SJCRH30 (cell line): ENCODE measurements at regions not wholly inside any gene's neighbourhood (a gene's known extent, or its start where the extent isn't known, plus 50 kb on each side); places are given as distances from the start of the nearest gene placed in this dataset.
A peak's percentile ranks its signal among the peaks of the same experiment; 100 is the strongest.

Experiments used
- DNase-seq, 2 experiments: peaks; one replicate each; pipeline ENCODE4 v3.0.0-alpha.2; 2015 to 2020
- H3K27ac ChIP-seq: fragments of 250-450 bp; sonication (Bioruptor Pico); 2 replicates; pipeline ENCODE4 v1.5.1; 2020; ENCODE audit warnings: mild to moderate bottlenecking, moderate library complexity
- H3K27me3 ChIP-seq: fragments of 250-450 bp; sonication (Bioruptor Pico); 2 replicates; pipeline ENCODE4 v1.5.1; 2020; ENCODE audit warnings: mild to moderate bottlenecking, moderate library complexity
- H3K36me3 ChIP-seq: fragments of 250-450 bp; sonication (Bioruptor Pico); 2 replicates; pipeline ENCODE4 v1.5.1; 2020; ENCODE audit warnings: mild to moderate bottlenecking, moderate library complexity
- H3K4me1 ChIP-seq: fragments of 250-450 bp; sonication (Bioruptor Pico); 2 replicates; pipeline ENCODE4 v1.5.1; 2020; ENCODE audit warnings: mild to moderate bottlenecking, moderate library complexity
- H3K4me3 ChIP-seq: fragments of 250-450 bp; sonication (Bioruptor Pico); 2 replicates; pipeline ENCODE4 v1.5.1; 2020; ENCODE audit warnings: mild to moderate bottlenecking, moderate library complexity
- H3K9me3 ChIP-seq: fragments of 250-450 bp; sonication (Bioruptor Pico); replicated peaks from 2 replicates; pipeline ENCODE4 v1.5.1; 2020; ENCODE audit warnings: mild to moderate bottlenecking, moderate library complexity

GRCh38 chr7:72524037-72524436 lies 111.9 kb upstream of the CALN1 start:
- Histone ChIP-seq H3K36me3 (no peaks in the 10 kb centered on the region; the same call in 1 of the 2 replicates), H3K4me1 (no peaks in the 10 kb centered on the region), H3K27ac (no peak overlapping the region)

GRCh38 chr7:72504061-72504706 lies 92.0 kb upstream of the CALN1 start:
- no peaks in the 10 kb centered on the region for H3K9me3 ChIP-seq
- DNase-seq, result no peak
- no peaks in the 10 kb centered on the region for H3K36me3 ChIP-seq
- no peak overlapping the region for H3K27ac ChIP-seq
- no peak overlapping the region for H3K4me3 ChIP-seq
- no peaks in the 10 kb centered on the region for H3K4me1 ChIP-seq
- 0 out of 2 replicates have a peak, but pooled peaks cover 6% of the 10 kb centered on the region for H3K27me3 ChIP-seq

More at GRCh38 chr7:72524037-72524436, 111.9 kb upstream of the CALN1 start:
- Histone ChIP-seq H3K27me3 (no peaks in the 10 kb centered on the region), H3K4me3 (no peak overlapping the region), H3K9me3 (no peaks in the 10 kb centered on the region)
- no peak for DNase-seq

DNA sequence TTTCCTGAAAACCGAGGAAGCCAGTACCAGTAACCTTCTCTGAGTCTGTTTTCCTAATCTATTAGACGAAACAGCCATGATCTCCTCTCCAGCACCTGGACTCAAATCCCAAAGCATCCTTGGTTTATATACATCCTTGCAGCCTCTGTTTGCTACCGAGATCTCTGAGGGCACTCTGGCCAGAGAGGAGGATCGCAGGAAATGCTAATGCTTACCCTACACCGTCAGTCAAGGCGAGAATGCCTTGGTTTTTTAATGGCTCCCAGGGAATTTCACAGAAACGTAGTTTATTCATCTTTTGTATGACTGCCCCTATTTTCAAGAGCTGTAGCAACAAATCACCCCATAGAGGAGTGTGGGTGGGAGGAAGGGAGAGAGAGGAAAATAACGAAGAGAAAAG lies 91.5 kb upstream of the CALN1 start:
- Histone ChIP-seq H3K4me3 (no peak overlapping the region), H3K27me3 (0 out of 2 replicates have a peak, but pooled peaks cover 6% of the 10 kb centered on the region), H3K27ac (no peak overlapping the region), H3K9me3 (no peaks in the 10 kb centered on the region), H3K4me1 (no peaks in the 10 kb centered on the region), H3K36me3 (no peaks in the 10 kb centered on the region)
- no peak for DNase-seq

GRCh38 chr7:72494807-72495206 lies 82.7 kb upstream of the CALN1 start:
- H3K4me3 ChIP-seq, result no peak overlapping the region
- no peaks in the 10 kb centered on the region for H3K4me1 ChIP-seq
- DNase-seq, result no peak
- no peaks in the 10 kb centered on the region for H3K27me3 ChIP-seq
- no peaks in the 10 kb centered on the region for H3K36me3 ChIP-seq
- no peak overlapping the region for H3K27ac ChIP-seq
- 0 out of 2 replicates have a peak, but pooled peaks cover 5% of the 10 kb centered on the region for H3K9me3 ChIP-seq

GRCh38 chr7:72493850-72494661 lies 81.9 kb upstream of the CALN1 start:
- no peak overlapping the region for H3K4me3 ChIP-seq
- DNase-seq, result peak; percentile 53 to 78
- H3K27me3 ChIP-seq, result no peaks in the 10 kb centered on the region
- no peaks in the 10 kb centered on the region for H3K4me1 ChIP-seq
- H3K36me3 ChIP-seq, result no peaks in the 10 kb centered on the region
- no peak overlapping the region for H3K27ac ChIP-seq
- 0 out of 2 replicates have a peak, but pooled peaks cover 5% of the 10 kb centered on the region for H3K9me3 ChIP-seq

DNA sequence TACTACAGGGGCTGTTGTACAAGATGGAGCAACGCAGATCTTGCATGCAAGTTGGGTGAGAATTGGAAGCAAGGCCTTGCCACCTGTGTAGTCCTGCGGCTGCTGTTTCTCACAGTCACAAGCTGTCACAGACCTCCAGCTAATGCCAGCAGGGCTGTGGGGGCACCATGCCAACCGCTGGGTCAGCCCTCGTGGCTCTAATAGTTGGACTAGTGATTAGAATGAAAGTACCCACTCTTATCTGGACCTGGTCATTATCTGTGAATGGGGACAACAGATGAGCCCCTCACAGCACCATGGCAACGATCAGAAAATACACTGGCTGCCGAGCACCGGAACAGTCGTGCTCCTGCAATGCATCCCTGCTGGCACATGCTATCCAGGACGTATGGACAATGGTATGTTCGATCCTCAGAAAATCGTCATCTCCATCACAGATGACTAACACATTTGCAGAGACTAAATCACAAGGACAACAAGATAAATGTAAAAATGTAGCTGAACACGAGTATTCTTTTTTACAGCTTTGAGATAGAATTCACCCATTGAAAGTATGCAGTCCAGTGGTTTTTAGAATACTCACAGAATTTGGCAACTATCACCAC lies 80.4 kb upstream of the CALN1 start:
- Histone ChIP-seq H3K27me3 (no peaks in the 10 kb centered on the region), H3K27ac (no peak overlapping the region), H3K4me1 (no peaks in the 10 kb centered on the region), H3K9me3 (0 out of 2 replicates have a peak, but pooled peaks cover 3% of the 10 kb centered on the region), H3K4me3 (no peak overlapping the region), H3K36me3 (no peaks in the 10 kb centered on the region)
- DNase-seq, result no peak

DNA sequence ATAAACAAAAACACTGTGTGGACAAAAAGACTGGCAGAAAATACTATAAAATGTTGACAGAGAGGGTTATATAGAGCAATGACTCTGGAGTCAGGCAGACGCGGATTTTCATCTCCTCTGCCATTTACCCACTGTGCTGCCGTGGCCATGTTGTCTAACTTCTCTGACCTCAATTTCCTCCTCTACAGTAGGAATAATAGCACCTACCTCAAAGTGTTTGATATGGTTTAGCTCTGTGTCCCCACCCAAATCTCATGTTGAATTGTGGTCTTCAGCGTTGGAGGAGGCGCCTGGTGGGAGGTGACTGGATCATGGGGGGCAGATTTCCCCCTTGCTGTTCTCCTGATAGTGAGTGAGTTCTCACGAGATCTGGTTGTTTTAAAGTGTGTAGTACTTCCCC lies 78.2 kb upstream of the CALN1 start:
- no peak overlapping the region for H3K27ac ChIP-seq
- H3K36me3 ChIP-seq, result no peaks in the 10 kb centered on the region
- no peaks in the 10 kb centered on the region for H3K27me3 ChIP-seq
- no peaks in the 10 kb centered on the region for H3K4me1 ChIP-seq
- H3K4me3 ChIP-seq, result no peak overlapping the region
- DNase-seq, result no peak
- no peaks in the 10 kb centered on the region for H3K9me3 ChIP-seq

GRCh38 chr7:72481934-72482333 lies 69.8 kb upstream of the CALN1 start:
- H3K4me3 ChIP-seq, result no peak overlapping the region
- no peak for DNase-seq
- no peaks in the 10 kb centered on the region for H3K27me3 ChIP-seq
- H3K9me3 ChIP-seq, result no peaks in the 10 kb centered on the region
- no peaks in the 10 kb centered on the region for H3K36me3 ChIP-seq
- no peaks in the 10 kb centered on the region for H3K4me1 ChIP-seq
- no peak overlapping the region for H3K27ac ChIP-seq

- Histone ChIP-seq H3K27ac (no peak overlapping the region), H3K27me3 (no peaks in the 10 kb centered on the region), H3K4me3 (no peak overlapping the region), H3K4me1 (no peaks in the 10 kb centered on the region), H3K36me3 (no peaks in the 10 kb centered on the region), H3K9me3 (no peaks in the 10 kb centered on the region)
- no peak for DNase-seq
These were observed 64.6 kb upstream of the CALN1 start for GRCh38 chr7:72476608-72477305.

DNA sequence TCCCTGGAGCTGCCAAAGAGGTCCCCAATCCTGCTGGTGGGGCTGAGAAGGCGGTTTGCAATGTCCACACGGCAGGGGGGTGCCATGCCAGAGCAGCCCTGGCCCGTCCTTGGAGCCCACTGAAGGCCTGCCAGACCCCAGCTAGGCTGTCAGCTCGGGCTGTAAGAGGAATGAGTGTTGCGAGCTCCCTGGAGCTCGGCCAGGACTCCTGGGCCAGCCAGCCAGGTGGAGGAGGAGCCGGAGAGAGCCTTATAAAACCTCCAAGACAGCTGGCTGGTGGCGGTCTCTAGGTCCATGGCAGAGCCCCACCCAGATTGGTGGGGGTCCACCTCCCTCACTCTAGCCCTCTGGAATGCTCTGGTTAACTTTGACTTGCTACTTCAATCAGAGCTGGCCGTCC lies 55.1 kb upstream of the CALN1 start:
- Histone ChIP-seq H3K27ac (no peak overlapping the region), H3K27me3 (no peaks in the 10 kb centered on the region), H3K4me1 (no peaks in the 10 kb centered on the region), H3K9me3 (0 out of 2 replicates have a peak, but pooled peaks cover 5% of the 10 kb centered on the region), H3K36me3 (no peaks in the 10 kb centered on the region), H3K4me3 (no peak overlapping the region)
- DNase-seq, result no peak

- DNase-seq, result no peak
- Histone ChIP-seq H3K36me3 (no peaks in the 10 kb centered on the region), H3K4me3 (no peak overlapping the region), H3K27me3 (no peaks in the 10 kb centered on the region), H3K27ac (no peak overlapping the region), H3K4me1 (no peaks in the 10 kb centered on the region), H3K9me3 (0 out of 2 replicates have a peak, but pooled peaks cover 5% of the 10 kb centered on the region)
These were observed 54.7 kb upstream of the CALN1 start for GRCh38 chr7:72466797-72467196.

DNA sequence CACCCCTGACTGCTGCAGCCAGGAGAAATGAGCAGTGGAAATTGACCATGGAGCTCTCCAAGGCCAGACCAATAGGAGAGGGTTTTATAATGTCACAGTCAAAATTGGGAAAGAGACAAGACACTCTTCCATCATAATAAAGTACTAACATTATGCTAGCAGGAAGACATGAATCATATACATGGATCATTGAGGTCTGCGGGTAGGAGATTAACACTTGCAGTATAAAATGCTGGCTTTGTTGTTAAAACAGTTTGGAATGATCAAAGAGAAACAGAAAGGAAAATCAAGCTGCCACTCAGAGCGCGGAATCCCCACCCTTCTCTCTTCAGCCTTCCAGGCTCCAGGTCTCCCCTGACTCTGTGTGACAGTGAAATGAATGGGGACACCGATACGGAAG lies 53.4 kb upstream of the CALN1 start:
- Histone ChIP-seq H3K4me1 (no peaks in the 10 kb centered on the region), H3K36me3 (no peaks in the 10 kb centered on the region), H3K27ac (no peak overlapping the region), H3K27me3 (no peaks in the 10 kb centered on the region), H3K9me3 (0 out of 2 replicates have a peak, but pooled peaks cover 5% of the 10 kb centered on the region), H3K4me3 (no peak overlapping the region)
- DNase-seq, result no peak

GRCh38 chr7:72462311-72462710 lies 50.2 kb upstream of the CALN1 start:
- Histone ChIP-seq H3K27me3 (no peaks in the 10 kb centered on the region), H3K4me1 (no peaks in the 10 kb centered on the region), H3K27ac (no peak overlapping the region), H3K4me3 (no peak overlapping the region), H3K9me3 (no peaks in the 10 kb centered on the region), H3K36me3 (no peaks in the 10 kb centered on the region)
- DNase-seq, result no peak
